B cell (primary cell): ENCODE measurements at regions not wholly inside any gene's neighbourhood (a gene's known extent, or its start where the extent isn't known, plus 50 kb on each side); places are given as distances from the start of the nearest gene placed in this dataset.

Experiments
- ATAC-seq: fragments of 200-7000 bp; cut with Tn5 transposase; one replicate; pipeline ENCODE4 v1.10.0; 2021; ENCODE audit warnings: low read depth, mild to moderate bottlenecking, moderate number of reproducible peaks, moderate library complexity
- CTCF ChIA-PET: fragments of 350-600 bp; sonication (Branson Sonifier 250); formaldehyde crosslinking; loops from one replicate; lab custom pipeline; 2021; ENCODE audit warnings: antibody characterized with exemption, inconsistent platforms; lab: Charles Lee
- POLR2A ChIA-PET: fragments of 350-600 bp; sonication (Branson Sonifier 250); formaldehyde crosslinking; loops from one replicate; lab custom pipeline; 2021; ENCODE audit warnings: antibody characterized with exemption; lab: Charles Lee
- DNase-seq: peaks from one replicate; pipeline ENCODE4 v3.0.0; 2013
- H2AFZ ChIP-seq: 2 replicates; pipeline ENCODE4 v1.6.1; 2012; ENCODE audit warnings: mild to moderate bottlenecking, low read depth, low read length; ENCODE audit not compliant: insufficient read depth, poor library complexity, severe bottlenecking
- H3K27ac ChIP-seq, 2 donors: 1 replicate in 1 of 2; 2 replicates in 1 of 2; pipeline ENCODE4 v1.5.1; 2012 to 2013; ENCODE audit warnings: low read length in 2 of 2, mild to moderate bottlenecking in 2 of 2, moderate library complexity in 1 of 2
- H3K27me3 ChIP-seq, 4 experiments: fragments of 200-600 bp in 1 of 4; sonication (generic) in 1 of 4; replicated peaks in 1 of 4; 1 replicate in 2 of 4; 2 replicates in 2 of 4; pipeline versions ENCODE4 v1.6.1 to v1.7.0; 2013 to 2016; ENCODE audit warnings: low read length in 3 of 4, mild to moderate bottlenecking in 2 of 4, mixed read lengths in 1 of 4, moderate library complexity in 1 of 4; ENCODE audit not compliant: insufficient read depth in 4 of 4, control insufficient read depth in 3 of 4; ENCODE audit errors: control extremely low read depth in 1 of 4
- H3K36me3 ChIP-seq, 2 experiments: replicated peaks in 1 of 2; 1 replicate in 1 of 2; 2 replicates in 1 of 2; pipeline versions ENCODE4 v1.6.1 to v1.7.1; 2013; ENCODE audit warnings: low read length in 1 of 2; ENCODE audit not compliant: insufficient read depth in 2 of 2, control insufficient read depth in 1 of 2; ENCODE audit errors: control extremely low read depth in 1 of 2, extremely low read depth in 1 of 2
- H3K4me1 ChIP-seq, 2 donors: fragments of 200-600 bp in 1 of 2; sonication (generic) in 1 of 2; 1 replicate in 1 of 2; 2 replicates in 1 of 2; pipeline versions ENCODE4 v1.5.1 to v1.6.1; 2013 to 2017; ENCODE audit warnings: low read length in 2 of 2; ENCODE audit not compliant: control insufficient read depth in 2 of 2, insufficient read depth in 2 of 2
- H3K4me2 ChIP-seq: replicated peaks from 2 replicates; pipeline ENCODE3; 2012; ENCODE audit warnings: mild to moderate bottlenecking, low read depth, low read length; ENCODE audit not compliant: poor library complexity, severe bottlenecking
- H3K4me3 ChIP-seq, 5 experiments: fragments of 200-600 bp in 1 of 5; sonication (generic) in 1 of 5; 1 replicate in 3 of 5; 2 replicates in 2 of 5; pipeline versions ENCODE4 v1.5.1 to v1.7.0; 2011 to 2016; ENCODE audit warnings: low read length in 4 of 5, mild to moderate bottlenecking in 4 of 5, low read depth in 2 of 5, control low read depth in 1 of 5, moderate library complexity in 1 of 5; ENCODE audit not compliant: insufficient read depth in 1 of 5; ENCODE audit errors: control extremely low read depth in 1 of 5, extremely low read depth in 1 of 5
- H3K79me2 ChIP-seq: fragments of 200-600 bp; sonication (generic); one replicate; pipeline ENCODE4 v1.6.0; 2016; ENCODE audit warnings: low read length; ENCODE audit not compliant: control insufficient read depth, insufficient read depth
- H3K9ac ChIP-seq: fragments of 200-600 bp; sonication (generic); 2 replicates; pipeline ENCODE4 v1.6.1; 2017; ENCODE audit warnings: mild to moderate bottlenecking, low read length, moderate library complexity
- H3K9me3 ChIP-seq, 3 donors: one replicate each; pipeline versions ENCODE4 v1.6.1 to v1.7.1; 2013; ENCODE audit warnings: low read length in 2 of 3; ENCODE audit not compliant: control insufficient read depth in 2 of 3, insufficient read depth in 1 of 3; ENCODE audit errors: control extremely low read depth in 1 of 3
- H4K20me1 ChIP-seq: 2 replicates; pipeline ENCODE4 v1.6.0; 2012; ENCODE audit warnings: mild to moderate bottlenecking, low read length; ENCODE audit not compliant: insufficient read depth, control insufficient read depth, poor library complexity, severe bottlenecking
- H3K27ac Mint-ChIP-seq: one replicate; pipeline ENCODE4 v1.8.0; 2021; ENCODE audit warnings: mixed read lengths
- H3K27me3 Mint-ChIP-seq: one replicate; pipeline ENCODE4 v1.8.0; 2021; ENCODE audit warnings: mixed read lengths
- H3K4me1 Mint-ChIP-seq: one replicate; pipeline ENCODE4 v1.8.0; 2021; ENCODE audit warnings: mixed read lengths
- H3K4me3 Mint-ChIP-seq: one replicate; pipeline ENCODE4 v1.8.0; 2021; ENCODE audit warnings: mixed read lengths
- H3K9me3 Mint-ChIP-seq: one replicate; pipeline ENCODE4 v1.8.0; 2022; ENCODE audit warnings: mixed read lengths; ENCODE audit not compliant: insufficient read depth
- CTCF ChIP-seq: fragments of 200-600 bp; IDR thresholded peaks from one replicate; pipeline ENCODE4 v1.8.0; 2022; ENCODE audit warnings: antibody characterized with exemption, mild to moderate bottlenecking
- EZH2 ChIP-seq: IDR thresholded peaks from 2 replicates; pipeline ENCODE4 v1.6.1; 2012; ENCODE audit warnings: borderline replicate concordance, low read depth, mild to moderate bottlenecking, moderate library complexity, low read length; ENCODE audit not compliant: insufficient read depth, poor library complexity, severe bottlenecking
- WGBS: methylation state at CpG from one replicate; pipeline ENCODE4 v1.1.5; 2013; ENCODE audit warnings: missing lambda C conversion rate; ENCODE audit not compliant: insufficient coverage; 5-methylcytosine and 5-hydroxymethylcytosine counted together
- intact Hi-C: fragments of 100-400 bp; cut with micrococcal nuclease; formaldehyde crosslinking; loops from one replicate; pipeline ENCODE4 v1.10.0; 2022

- ATAC-seq (no peak), DNase-seq (no peak)
- Histone ChIP-seq H3K4me2 (no peak overlapping the region), H4K20me1 (no peaks in the 10 kb centered on the region), H3K36me3 (no peaks in the 10 kb centered on the region), H3K27ac (no peak overlapping the region), H3K79me2 (no peaks in the 10 kb centered on the region), H2AFZ (no peak overlapping the region), H3K27me3 (no peaks in the 10 kb centered on the region), H3K4me1 (no peaks in the 10 kb centered on the region), H3K4me3 (no peak overlapping the region), H3K9ac (no peak overlapping the region), H3K9me3 (no peaks in the 10 kb centered on the region)
- Mint-ChIP-seq H3K9me3 (no peaks in the 10 kb centered on the region), H3K27me3 (no peaks in the 10 kb centered on the region), H3K27ac (no peak overlapping the region), H3K4me3 (no peak overlapping the region), H3K4me1 (no peaks in the 10 kb centered on the region)
- ChIA-PET POLR2A (no interaction called here), CTCF (no interaction called here)
- TF ChIP-seq EZH2 (no peak), CTCF (no peak)
- intact Hi-C loops: no loop called here
- WGBS: no CpG with 5 or more reads among the region's 1 CpG
Measured at GRCh38 chr4:135510582-135510981, 1309.0 kb upstream of the PABPC4L start.

- Mint-ChIP-seq H3K27ac (no peak overlapping the region), H3K27me3 (no peaks in the 10 kb centered on the region), H3K9me3 (no peaks in the 10 kb centered on the region), H3K4me3 (no peak overlapping the region), H3K4me1 (no peaks in the 10 kb centered on the region)
- H3K27ac ChIP-seq: no peak overlapping the region
- H3K4me1 ChIP-seq: no peaks in the 10 kb centered on the region
- no peak overlapping the region for H2AFZ ChIP-seq
- H3K4me2 ChIP-seq: no peak overlapping the region
- intact Hi-C loops: no loop called here
- TF ChIP-seq CTCF (no peak), EZH2 (no peak)
- no peaks in the 10 kb centered on the region for H3K36me3 ChIP-seq
- ChIA-PET CTCF (no interaction called here), POLR2A (no interaction called here)
- H3K9me3 ChIP-seq: no peaks in the 10 kb centered on the region
- H3K4me3 ChIP-seq: no peak overlapping the region
- ATAC-seq (no peak), DNase-seq (no peak)
- no peaks in the 10 kb centered on the region for H3K27me3 ChIP-seq
- H3K79me2 ChIP-seq: no peaks in the 10 kb centered on the region
- no CpG with 5 or more reads among the region's 4 CpGs for WGBS
- no peaks in the 10 kb centered on the region for H4K20me1 ChIP-seq
- H3K9ac ChIP-seq: no peak overlapping the region
Measured at GRCh38 chr4:135508006-135508714, 1306.6 kb upstream of the PABPC4L start.
